GM12872 (cell line): ENCODE measurements at regions not wholly inside any gene's neighbourhood (a gene's known extent, or its start where the extent isn't known, plus 50 kb on each side); places are given as distances from the start of the nearest gene placed in this dataset.

Experiments used
- TF ChIP-seq, protein P1 (sequence below): IDR thresholded peaks from 3 replicates; pipeline ENCODE4 v1.5.1; 2011; ENCODE audit warnings: low read depth, mild to moderate bottlenecking, low read length, moderate library complexity; ENCODE audit not compliant: insufficient read depth

DNA sequence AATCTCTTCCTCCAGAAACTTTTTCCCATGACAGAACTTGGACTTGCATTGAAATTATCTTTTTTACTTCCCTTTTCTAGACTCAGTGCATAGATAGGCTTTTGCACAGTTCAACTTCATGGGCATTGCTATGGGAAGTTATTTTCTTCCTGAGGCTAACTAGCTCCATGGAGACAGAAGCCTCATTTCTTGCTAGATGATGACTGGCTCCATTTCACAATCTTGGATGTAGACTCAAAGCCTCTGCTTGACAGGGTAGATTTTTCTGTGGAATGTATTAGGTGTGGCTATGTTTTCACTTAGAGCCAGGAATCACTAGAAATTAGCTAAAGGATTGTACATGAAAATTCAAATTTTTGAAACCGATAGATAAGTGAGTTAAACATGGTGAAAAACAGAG, 884.1 kb upstream of the MGAT4C start:
- TF ChIP-seq, protein P1, sequence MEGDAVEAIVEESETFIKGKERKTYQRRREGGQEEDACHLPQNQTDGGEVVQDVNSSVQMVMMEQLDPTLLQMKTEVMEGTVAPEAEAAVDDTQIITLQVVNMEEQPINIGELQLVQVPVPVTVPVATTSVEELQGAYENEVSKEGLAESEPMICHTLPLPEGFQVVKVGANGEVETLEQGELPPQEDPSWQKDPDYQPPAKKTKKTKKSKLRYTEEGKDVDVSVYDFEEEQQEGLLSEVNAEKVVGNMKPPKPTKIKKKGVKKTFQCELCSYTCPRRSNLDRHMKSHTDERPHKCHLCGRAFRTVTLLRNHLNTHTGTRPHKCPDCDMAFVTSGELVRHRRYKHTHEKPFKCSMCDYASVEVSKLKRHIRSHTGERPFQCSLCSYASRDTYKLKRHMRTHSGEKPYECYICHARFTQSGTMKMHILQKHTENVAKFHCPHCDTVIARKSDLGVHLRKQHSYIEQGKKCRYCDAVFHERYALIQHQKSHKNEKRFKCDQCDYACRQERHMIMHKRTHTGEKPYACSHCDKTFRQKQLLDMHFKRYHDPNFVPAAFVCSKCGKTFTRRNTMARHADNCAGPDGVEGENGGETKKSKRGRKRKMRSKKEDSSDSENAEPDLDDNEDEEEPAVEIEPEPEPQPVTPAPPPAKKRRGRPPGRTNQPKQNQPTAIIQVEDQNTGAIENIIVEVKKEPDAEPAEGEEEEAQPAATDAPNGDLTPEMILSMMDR, result no peak

DNA sequence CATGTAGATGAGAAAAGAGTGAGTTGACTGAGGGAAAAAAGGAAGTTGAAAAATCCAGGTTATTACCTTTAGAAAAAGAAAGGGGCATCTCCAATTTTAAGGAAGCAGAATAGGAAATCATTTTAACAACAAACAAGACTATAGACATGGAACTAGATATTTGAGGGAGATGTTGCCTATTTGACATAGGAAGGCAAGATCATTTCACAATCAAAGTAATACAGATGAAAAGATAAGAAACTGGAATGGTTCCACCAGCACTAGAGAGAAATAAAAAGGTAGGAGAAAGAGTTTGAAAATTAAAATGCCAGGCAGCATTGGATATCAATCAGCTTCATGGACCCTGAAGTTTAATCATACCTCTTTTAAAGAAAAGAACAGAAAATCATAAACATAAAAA, 881.0 kb upstream of the MGAT4C start:
- TF ChIP-seq, protein P1, result no peak

- TF ChIP-seq, protein P1, result no peak
Observed at GRCh38 chr12:87136330-87136976, 880.3 kb upstream of the MGAT4C start.

GRCh38 chr12:87127272-87127671, 871.1 kb upstream of the MGAT4C start:
- TF ChIP-seq, protein P1, result no peak

DNA sequence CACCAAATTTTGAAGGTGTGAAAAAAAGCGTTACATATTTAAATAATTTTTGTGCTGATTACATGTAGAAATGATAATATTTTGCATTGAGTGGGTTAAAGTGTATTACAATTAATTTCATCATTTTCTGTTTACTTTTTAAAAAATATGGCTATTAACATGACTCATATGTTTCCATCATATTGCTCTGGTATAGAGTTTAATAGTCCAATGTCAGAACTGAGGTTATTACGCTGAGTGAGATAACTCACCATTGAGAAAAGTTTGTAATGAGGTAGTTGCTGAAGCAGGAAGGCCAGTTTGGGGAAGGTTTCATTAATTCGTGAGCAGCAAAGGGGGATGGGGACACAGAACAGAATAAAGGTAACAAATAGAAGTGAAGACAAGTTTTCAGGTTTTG, 865.7 kb upstream of the MGAT4C start:
- TF ChIP-seq, protein P1, result no peak

- TF ChIP-seq, protein P1, result no peak
Observed at GRCh38 chr12:87120440-87120839, 864.2 kb upstream of the MGAT4C start.

DNA sequence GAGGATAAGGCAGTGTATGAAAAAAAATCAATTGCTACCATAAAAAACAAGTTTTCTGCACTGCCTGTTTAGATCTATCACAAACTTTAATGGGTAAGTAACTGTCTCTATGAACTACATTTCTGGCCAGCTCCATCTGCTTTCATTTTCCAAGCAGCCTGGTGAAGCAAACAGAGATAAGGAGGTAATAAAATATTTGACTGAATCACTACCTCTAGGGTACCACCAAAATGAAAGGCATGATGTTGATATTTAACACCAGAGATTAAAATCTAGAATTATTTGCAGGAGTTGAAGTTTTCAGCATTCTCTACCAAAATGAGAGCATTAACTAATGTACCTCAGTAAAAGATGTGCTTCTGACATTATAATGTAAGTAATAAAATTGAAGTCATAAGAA, 863.5 kb upstream of the MGAT4C start:
- TF ChIP-seq, protein P1, result no peak

DNA sequence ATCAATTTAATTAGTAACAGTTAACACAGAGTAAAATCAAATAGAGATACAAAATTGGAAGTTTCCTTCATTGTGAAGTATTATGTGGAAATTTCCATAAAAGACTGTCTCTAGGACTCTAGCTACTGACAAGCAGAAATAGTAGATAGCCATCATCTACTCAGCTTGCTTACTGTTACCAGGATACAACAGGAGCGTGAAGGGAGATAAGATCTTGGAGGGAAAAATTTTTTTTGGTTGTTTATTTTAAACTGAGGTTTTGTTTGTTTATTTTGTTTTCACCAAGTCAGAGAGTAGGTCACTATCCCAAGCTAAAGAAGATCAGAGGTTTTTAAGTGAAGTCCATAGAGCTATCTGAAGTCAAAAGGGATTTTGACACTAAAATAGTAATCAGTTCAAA, 861.3 kb upstream of the MGAT4C start:
- TF ChIP-seq, protein P1, result no peak
